Right lobe of liver (tissue), 4 donors: ENCODE measurements at regions not wholly inside any gene's neighbourhood (a gene's known extent, or its start where the extent isn't known, plus 50 kb on each side); places are given as distances from the start of the nearest gene placed in this dataset.

Experiments
- CTCF ChIP-seq, 4 donors: fragments of 200-600 bp in 3 of 4; fragments of 450-650 bp in 1 of 4; IDR thresholded peaks; one replicate each; pipeline versions ENCODE4 v1.5.1 to v1.8.0; 2016 to 2022; ENCODE audit warnings: antibody characterized with exemption in 4 of 4, mild to moderate bottlenecking in 2 of 4
- POLR2A ChIP-seq: fragments of 450-650 bp; IDR thresholded peaks from one replicate; pipeline ENCODE4 v1.6.1; 2017; ENCODE audit warnings: antibody characterized with exemption, mild to moderate bottlenecking
- donor health status: DM: no; HTN: no; CAD: no.
- donor health status: DM: no; HTN: no; CAD: no.
- donor health status: DM: no; HTN: yes; CAD: no.

- TF ChIP-seq CTCF (IDR thresholded peaks at IDR 0.05) (no peak), POLR2A (no peak)
These were observed 102.1 kb upstream of the ANO4 start for GRCh38 chr12:100692502-100692901.
